22Rv1 (cell line): ENCODE measurements at regions not wholly inside any gene's neighbourhood (a gene's known extent, or its start where the extent isn't known, plus 50 kb on each side); places are given as distances from the start of the nearest gene placed in this dataset.

Experiments
- H3K27ac ChIP-seq: fragments of 450-650 bp; 2 replicates; pipeline ENCODE4 v1.5.1; 2017
- ZFX ChIP-seq: fragments of 450-650 bp; IDR thresholded peaks from 2 replicates; pipeline ENCODE4 v1.6.1; 2017; ENCODE audit warnings: antibody characterized with exemption, borderline replicate concordance
- TF ChIP-seq, protein P1 (sequence below): fragments of 450-650 bp; IDR thresholded peaks from 2 replicates; pipeline ENCODE4 v1.5.1; 2017; ENCODE audit warnings: mild to moderate bottlenecking

DNA sequence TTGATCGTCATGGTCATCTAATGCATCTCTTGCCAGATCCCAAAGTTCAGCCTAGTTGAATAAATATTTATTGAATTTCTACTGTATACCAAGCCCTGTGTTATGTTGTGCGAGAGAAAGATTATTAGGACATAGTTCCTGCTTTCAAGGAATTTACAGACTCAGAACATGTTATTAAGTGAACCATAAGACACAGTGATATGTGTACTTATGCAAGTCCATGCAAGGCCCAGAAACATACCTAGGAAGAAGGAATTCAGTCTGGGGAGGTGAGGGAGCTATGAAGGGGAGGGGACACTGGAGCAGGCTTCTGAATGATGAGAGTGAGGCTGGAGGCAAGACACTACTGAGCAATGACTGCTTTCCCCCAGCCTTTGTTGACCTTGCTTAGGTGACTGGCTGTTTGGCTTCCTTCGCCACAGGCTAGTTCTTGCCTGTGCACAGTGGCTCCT, 81.4 kb downstream of the ACAA2 start:
- TF ChIP-seq, protein P1, sequence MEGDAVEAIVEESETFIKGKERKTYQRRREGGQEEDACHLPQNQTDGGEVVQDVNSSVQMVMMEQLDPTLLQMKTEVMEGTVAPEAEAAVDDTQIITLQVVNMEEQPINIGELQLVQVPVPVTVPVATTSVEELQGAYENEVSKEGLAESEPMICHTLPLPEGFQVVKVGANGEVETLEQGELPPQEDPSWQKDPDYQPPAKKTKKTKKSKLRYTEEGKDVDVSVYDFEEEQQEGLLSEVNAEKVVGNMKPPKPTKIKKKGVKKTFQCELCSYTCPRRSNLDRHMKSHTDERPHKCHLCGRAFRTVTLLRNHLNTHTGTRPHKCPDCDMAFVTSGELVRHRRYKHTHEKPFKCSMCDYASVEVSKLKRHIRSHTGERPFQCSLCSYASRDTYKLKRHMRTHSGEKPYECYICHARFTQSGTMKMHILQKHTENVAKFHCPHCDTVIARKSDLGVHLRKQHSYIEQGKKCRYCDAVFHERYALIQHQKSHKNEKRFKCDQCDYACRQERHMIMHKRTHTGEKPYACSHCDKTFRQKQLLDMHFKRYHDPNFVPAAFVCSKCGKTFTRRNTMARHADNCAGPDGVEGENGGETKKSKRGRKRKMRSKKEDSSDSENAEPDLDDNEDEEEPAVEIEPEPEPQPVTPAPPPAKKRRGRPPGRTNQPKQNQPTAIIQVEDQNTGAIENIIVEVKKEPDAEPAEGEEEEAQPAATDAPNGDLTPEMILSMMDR = no peak
- TF ChIP-seq ZFX = no peak
- no peak overlapping the region for H3K27ac ChIP-seq

DNA sequence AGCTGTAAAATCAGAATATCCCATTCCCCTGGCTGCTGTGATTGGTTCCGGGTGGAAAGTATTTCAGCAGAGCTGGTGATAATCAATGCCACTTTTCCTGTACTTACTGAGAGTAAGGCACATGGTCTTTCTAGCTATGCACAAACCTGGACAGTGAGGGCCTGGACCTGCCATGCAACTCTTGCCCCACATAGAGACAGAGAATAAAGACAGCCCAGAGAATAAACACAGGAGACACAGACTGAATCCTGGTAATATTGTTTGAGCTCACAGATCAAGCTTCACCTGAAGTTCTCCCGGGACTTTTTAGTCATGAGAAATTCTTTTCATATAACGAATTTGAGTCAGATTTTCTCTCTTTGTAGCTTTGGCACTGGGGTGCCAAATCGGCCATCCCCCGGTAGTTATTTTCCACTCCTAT, 81.9 kb downstream of the ACAA2 start:
- no peak overlapping the region for H3K27ac ChIP-seq
- TF ChIP-seq, protein P1 = no peak
- TF ChIP-seq ZFX = no peak

DNA sequence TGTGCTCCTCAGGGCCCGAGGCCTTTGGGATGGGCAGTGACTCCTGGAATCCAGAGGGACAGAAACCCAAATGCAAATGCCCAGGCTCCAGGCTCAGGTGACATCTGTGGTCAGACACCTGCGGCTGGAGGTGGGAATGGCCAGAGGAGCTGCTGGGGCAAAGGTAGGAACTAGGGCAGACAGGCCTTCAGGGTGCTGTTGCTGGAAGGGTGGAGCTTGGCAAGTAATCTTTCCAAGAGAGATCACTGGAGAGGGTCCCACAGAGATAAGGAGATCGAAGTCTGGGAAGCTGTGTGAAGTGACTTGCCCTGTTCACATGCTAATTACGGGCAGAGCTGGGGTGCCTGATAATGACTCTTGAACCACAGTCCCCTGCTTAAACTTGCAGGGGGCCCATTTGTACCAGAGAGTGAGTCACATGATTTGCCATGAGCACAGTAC, 82.4 kb downstream of the ACAA2 start:
- no peak for TF ChIP-seq ZFX
- TF ChIP-seq, protein P1 = no peak
- H3K27ac ChIP-seq = no peak overlapping the region

DNA sequence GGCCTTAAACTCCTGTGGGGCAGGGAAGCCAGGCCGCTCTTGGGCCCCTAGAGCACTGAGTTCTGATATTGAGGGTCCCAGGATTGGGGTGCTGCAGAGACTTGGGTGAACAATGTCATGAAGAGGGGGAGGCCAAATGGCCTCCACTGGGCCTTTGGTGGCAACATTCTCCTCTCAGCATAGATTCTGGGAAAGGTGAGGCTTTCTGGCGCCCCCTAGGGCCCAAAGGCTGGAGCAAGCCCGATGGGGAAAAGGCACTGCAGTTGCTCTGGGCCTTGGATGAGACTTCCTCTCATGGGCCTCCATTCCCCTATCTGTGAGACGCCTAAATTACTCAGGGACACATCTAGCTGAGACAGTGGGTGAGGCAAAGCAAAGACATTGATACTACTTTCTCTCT, 84.8 kb downstream of the ACAA2 start:
- H3K27ac ChIP-seq = no peak overlapping the region
- TF ChIP-seq, protein P1 = peak; percentile 88
- TF ChIP-seq ZFX = no peak

DNA sequence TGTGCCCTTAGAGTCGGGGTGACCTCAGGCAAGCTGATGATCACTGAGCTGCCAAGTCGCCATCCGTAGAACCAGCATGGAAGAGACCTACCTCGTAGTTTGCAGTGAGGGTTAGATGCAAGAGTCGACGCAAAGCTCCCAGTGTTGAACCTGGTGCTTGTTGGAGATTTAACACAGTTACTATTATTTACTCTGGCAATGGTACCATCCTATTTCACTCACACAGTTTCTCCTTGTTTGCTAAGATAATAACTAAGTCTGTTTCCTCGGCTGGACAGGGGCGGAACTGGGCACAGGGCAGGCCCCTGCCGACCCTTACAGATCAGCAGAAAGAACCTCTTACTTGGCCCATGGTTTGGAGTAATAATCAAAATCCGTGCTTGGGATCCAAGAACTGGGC, 85.5 kb downstream of the ACAA2 start:
- TF ChIP-seq ZFX = no peak
- H3K27ac ChIP-seq = no peak overlapping the region

DNA sequence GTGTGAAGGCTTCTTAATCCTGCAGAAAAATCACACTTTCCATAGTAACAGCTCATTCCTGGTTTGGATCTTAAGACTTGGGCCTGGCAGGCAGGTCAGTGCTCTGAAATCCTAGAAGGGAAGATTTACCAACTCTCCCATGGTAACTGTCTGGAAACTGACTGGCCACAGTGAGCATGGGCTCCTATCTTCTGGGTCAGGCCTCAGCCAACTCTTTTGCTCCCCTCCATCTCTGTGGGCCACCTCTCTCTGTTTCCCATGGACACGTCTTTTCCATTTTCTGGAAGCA, 86.7 kb downstream of the ACAA2 start:
- no peak for TF ChIP-seq ZFX
- TF ChIP-seq, protein P1 = no peak
- no peak overlapping the region for H3K27ac ChIP-seq

DNA sequence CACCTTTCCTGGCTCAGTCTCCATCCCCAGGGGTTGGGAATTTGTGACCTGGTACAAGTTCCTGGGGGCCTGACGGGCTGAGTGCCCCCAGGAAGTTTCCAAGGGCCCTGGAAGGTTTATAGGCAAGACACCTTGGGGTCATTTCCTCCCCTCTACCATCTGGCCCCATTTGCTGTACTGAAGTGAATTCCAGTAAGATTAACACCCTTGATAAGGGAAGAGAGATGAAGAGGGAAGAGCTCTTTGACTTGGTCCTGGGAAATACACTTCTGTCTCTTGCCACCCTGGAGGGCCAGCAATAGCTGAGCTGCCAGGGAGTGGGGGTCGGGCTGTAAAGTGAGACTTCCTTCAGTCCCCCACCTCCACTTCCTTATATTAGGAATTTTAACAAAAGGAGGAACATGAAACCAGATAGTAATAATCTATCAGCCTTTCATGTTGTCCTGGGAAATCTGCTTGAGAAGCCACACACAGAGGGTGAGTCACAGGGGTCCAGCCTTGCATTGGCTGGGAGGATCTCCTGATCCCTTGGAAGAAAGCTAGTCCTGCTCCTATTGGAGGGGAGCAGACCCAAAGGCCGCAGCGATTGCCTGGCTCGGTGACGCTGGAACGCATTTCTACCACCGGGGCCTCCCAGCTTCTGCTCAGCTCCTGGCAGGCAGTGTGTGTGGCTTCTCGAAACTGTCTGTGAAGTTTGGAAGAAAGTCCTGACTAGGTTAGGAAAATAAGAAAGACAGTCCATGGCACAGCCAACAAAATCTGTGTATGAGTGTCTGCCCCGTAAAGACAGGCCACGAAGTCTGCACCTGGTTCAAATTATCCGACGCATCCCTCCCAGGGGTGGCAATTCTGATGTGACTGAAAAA, 87.3 kb downstream of the ACAA2 start:
- no peak for TF ChIP-seq ZFX
- TF ChIP-seq, protein P1 = no peak
- no peak overlapping the region for H3K27ac ChIP-seq
